ENCODE measurements at regions not wholly inside any gene's neighbourhood (a gene's known extent, or its start where the extent isn't known, plus 50 kb on each side); places are given as distances from the start of the nearest gene placed in this dataset.

DNA sequence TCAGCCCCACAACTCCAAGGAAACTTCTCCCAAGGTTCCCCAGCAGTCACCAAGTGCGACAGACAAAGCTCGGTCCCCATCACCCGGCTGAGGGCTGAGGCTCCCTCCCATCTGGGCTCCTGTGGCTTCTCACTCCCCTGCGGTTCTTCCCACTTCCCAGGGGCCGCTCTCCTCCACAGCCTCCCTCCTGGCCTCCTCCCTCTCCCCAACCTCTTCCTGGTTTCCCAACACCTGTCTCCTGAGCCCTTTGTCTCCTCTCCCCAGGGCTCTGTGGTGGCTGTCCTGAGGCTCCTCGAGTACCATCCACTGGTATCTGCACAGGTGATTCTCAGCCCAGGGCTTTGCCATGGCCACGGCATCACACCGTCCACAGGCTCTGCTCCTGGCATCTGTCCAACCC is 113.2 kb upstream of the NSMCE3 start:
- TF ChIP-seq, protein P1, sequence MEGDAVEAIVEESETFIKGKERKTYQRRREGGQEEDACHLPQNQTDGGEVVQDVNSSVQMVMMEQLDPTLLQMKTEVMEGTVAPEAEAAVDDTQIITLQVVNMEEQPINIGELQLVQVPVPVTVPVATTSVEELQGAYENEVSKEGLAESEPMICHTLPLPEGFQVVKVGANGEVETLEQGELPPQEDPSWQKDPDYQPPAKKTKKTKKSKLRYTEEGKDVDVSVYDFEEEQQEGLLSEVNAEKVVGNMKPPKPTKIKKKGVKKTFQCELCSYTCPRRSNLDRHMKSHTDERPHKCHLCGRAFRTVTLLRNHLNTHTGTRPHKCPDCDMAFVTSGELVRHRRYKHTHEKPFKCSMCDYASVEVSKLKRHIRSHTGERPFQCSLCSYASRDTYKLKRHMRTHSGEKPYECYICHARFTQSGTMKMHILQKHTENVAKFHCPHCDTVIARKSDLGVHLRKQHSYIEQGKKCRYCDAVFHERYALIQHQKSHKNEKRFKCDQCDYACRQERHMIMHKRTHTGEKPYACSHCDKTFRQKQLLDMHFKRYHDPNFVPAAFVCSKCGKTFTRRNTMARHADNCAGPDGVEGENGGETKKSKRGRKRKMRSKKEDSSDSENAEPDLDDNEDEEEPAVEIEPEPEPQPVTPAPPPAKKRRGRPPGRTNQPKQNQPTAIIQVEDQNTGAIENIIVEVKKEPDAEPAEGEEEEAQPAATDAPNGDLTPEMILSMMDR (IDR thresholded peaks at IDR 0.05) = no peak
- TF ChIP-seq POLR2A (IDR thresholded peaks at IDR 0.05) = no peak
